ENCODE measurements at regions not wholly inside any gene's neighbourhood (a gene's known extent, or its start where the extent isn't known, plus 50 kb on each side); places are given as distances from the start of the nearest gene placed in this dataset.

GRCh38 chr2:49860170-49860569 lies 705.9 kb upstream of the FSHR start:
- Histone ChIP-seq H3K27ac (ENCODE audit: low read depth in 2 of 2, low read length in 1 of 2) (no peak overlapping the region), H3K4me1 (ENCODE audit: control insufficient read depth in 1 of 2, insufficient read depth in 2 of 2, low read depth in 1 of 2, low read length in 1 of 2) (peaks cover 0 to 7% of the 10 kb centered on the region in 2 experiments; a peak in 2 of 4 replicates), H3K9me3 (no peaks in the 10 kb centered on the region), H4K20me1 (ENCODE audit: insufficient read depth) (no peaks in the 10 kb centered on the region), H3K79me2 (ENCODE audit: insufficient read depth) (no peaks in the 10 kb centered on the region), H3K4me3 (ENCODE audit: low read depth in 2 of 2, low read length in 1 of 2) (no peak overlapping the region), H3K4me2 (no peak overlapping the region), H3K9me2 (no peaks in the 10 kb centered on the region), H3K9ac (no peak overlapping the region), H3F3A (replicated peaks; ENCODE audit: insufficient read depth) (no peaks in the 10 kb centered on the region), H3K27me3 (ENCODE audit: insufficient read depth) (no peaks in the 10 kb centered on the region), H2AFZ (ENCODE audit: low read depth) (no peak overlapping the region), H3K36me3 (replicated peaks in 1 of 2; ENCODE audit: control insufficient read depth in 1 of 2, insufficient read depth in 2 of 2, low read length in 1 of 2) (no peaks in the 10 kb centered on the region)
- ChIA-PET POLR2A (interaction anchor here (0.6 kb wide), 1 partner anchor 34 kb away, joined by 3 read pairs; no protein-coding TSS in a partner anchor), CTCF (no interaction called here)
- TF ChIP-seq GABPA (IDR thresholded peaks at IDR 0.05; ENCODE audit: low read depth) (no peak), NFIC (IDR thresholded peaks at IDR 0.05; ENCODE audit: borderline replicate concordance) (no peak), REST (IDR thresholded peaks at IDR 0.05; ENCODE audit: low read depth, low read length) (no peak), RFX5 (IDR thresholded peaks at IDR 0.05; ENCODE audit: low read length) (no peak), SMC3 (IDR thresholded peaks at IDR 0.05; ENCODE audit: low read depth, low read length) (no peak), NRF1 (IDR thresholded peaks at IDR 0.05; ENCODE audit: low read depth, low read length) (no peak), MXI1 (IDR thresholded peaks at IDR 0.05; ENCODE audit: low read depth, low read length) (no peak), JUND (IDR thresholded peaks at IDR 0.05) (no peak), CHD2 (IDR thresholded peaks at IDR 0.05; ENCODE audit: low read length, partially characterized antibody) (no peak), TAF1 (IDR thresholded peaks at IDR 0.05; ENCODE audit: borderline replicate concordance, low read depth, low read length) (no peak), FOXJ3 (CRISPR knock-in tag; IDR thresholded peaks at IDR 0.05) (no peak)
- DNase-seq: no peak
- WGBS (ENCODE audit: low lambda C conversion rate): 9% methylated on average over 2 of the region's 2 CpGs

GRCh38 chr2:49858657-49859056 lies 704.3 kb upstream of the FSHR start:
- 3% methylated on average over 2 of the region's 2 CpGs for WGBS (ENCODE audit: low lambda C conversion rate)
- CTCF ChIA-PET: interaction anchor here (0.9 to 2.2 kb wide), 2 partner anchors 19 to 285 kb away, joined by 3 to 8 read pairs; no protein-coding TSS in a partner anchor

More at GRCh38 chr2:49858657-49859056, 704.3 kb upstream of the FSHR start:
- no peak overlapping the region for H3K9ac ChIP-seq
- H3K27me3 ChIP-seq (ENCODE audit: insufficient read depth): no peaks in the 10 kb centered on the region
- H3K36me3 ChIP-seq (replicated peaks in 1 of 2; ENCODE audit: control insufficient read depth in 1 of 2, insufficient read depth in 2 of 2, low read length in 1 of 2): no peaks in the 10 kb centered on the region
- H2AFZ ChIP-seq (ENCODE audit: low read depth): no peak overlapping the region
- H3K4me3 ChIP-seq (ENCODE audit: low read depth in 2 of 2, low read length in 1 of 2): no peak overlapping the region
- no peaks in the 10 kb centered on the region for H3F3A ChIP-seq (replicated peaks; ENCODE audit: insufficient read depth)
- no peaks in the 10 kb centered on the region for H4K20me1 ChIP-seq (ENCODE audit: insufficient read depth)
- H3K9me3 ChIP-seq: no peaks in the 10 kb centered on the region
- H3K79me2 ChIP-seq (ENCODE audit: insufficient read depth): no peaks in the 10 kb centered on the region
- 0 out of 2 replicates have a peak, but pooled peaks have one; percentile 46 for TF ChIP-seq FOXJ3 (CRISPR knock-in tag; IDR thresholded peaks at IDR 0.05)
- peak; percentile 61 for TF ChIP-seq CHD2 (IDR thresholded peaks at IDR 0.05; ENCODE audit: low read length, partially characterized antibody)
- TF ChIP-seq GATA2 (CRISPR knock-in tag; IDR thresholded peaks at IDR 0.05): peak; percentile 92
- TF ChIP-seq ZBTB33 (IDR thresholded peaks at IDR 0.05; ENCODE audit: borderline replicate concordance, low read depth): no peak
- TF ChIP-seq YY1 (IDR thresholded peaks at IDR 0.05; ENCODE audit: low read depth): no peak
- peak in 1 of 2 experiments; percentile 87; a peak in 2 of 4 replicates for TF ChIP-seq EP300 (IDR thresholded peaks at IDR 0.05; ENCODE audit: borderline replicate concordance in 1 of 2, low read depth in 1 of 2, low read length in 1 of 2)
- TF ChIP-seq MEF2A (IDR thresholded peaks at IDR 0.05; ENCODE audit: borderline replicate concordance, low read depth): no peak
- TF ChIP-seq RCOR1 (IDR thresholded peaks at IDR 0.05; ENCODE audit: low read length): peak; percentile 89
- no peak for TF ChIP-seq POLR2AphosphoS5 (IDR thresholded peaks at IDR 0.05; ENCODE audit: low read depth, low read length)
- TF ChIP-seq MXI1 (IDR thresholded peaks at IDR 0.05; ENCODE audit: low read depth, low read length): 0 out of 2 replicates have a peak, but pooled peaks have one; percentile 32
- TF ChIP-seq RAD21 (IDR thresholded peaks at IDR 0.05; ENCODE audit: low read length): peak; percentile 18
- H3K9me2 ChIP-seq: no peaks in the 10 kb centered on the region
- peak overlapping the region in 1 of 2 experiments; percentile 43; a peak in 1 of 4 replicates for H3K27ac ChIP-seq (ENCODE audit: low read depth in 2 of 2, low read length in 1 of 2)
- H3K4me1 ChIP-seq (ENCODE audit: control insufficient read depth in 1 of 2, insufficient read depth in 2 of 2, low read depth in 1 of 2, low read length in 1 of 2): peaks cover 0 to 7% of the 10 kb centered on the region in 2 experiments; a peak in 2 of 4 replicates
- POLR2A ChIA-PET: no interaction called here
- DNase-seq: peak; percentile 51
- H3K4me2 ChIP-seq: no peak overlapping the region

All from SK-N-SH (cell line).